ENCODE measurements at regions not wholly inside any gene's neighbourhood (a gene's known extent, or its start where the extent isn't known, plus 50 kb on each side); places are given as distances from the start of the nearest gene placed in this dataset.

DNA sequence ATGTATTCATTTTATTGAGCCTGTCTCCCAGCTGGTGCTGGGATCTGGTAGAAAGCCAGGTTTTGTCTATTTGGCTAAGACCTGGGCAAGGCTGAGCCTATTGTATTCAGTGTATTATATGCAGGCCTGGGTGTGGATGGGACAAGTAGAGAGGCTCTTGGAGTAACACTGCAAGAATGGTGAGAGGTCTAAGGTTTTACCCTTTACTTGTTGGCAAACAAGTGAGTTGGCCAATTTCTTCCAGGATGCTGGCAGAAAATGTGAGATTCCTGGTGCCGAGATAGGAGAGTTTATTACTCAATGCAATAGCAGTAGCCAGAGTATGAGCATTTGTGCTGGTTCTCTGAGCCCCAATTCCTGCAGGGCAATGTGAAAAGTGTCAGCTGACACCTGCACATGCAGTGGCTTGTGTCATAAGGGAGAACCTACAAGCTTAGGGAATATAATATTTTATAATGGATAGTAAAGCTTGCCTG, 141.7 kb upstream of the PRLR start:
- no peak for DNase-seq
- no peaks in the 10 kb centered on the region for H3K9me3 Mint-ChIP-seq
- no peak overlapping the region for H3K27ac Mint-ChIP-seq
- H3K4me3 Mint-ChIP-seq = no peak overlapping the region
- H3K27me3 Mint-ChIP-seq = peaks cover 11% of the 10 kb centered on the region
- no peaks in the 10 kb centered on the region for H3K36me3 Mint-ChIP-seq (ENCODE audit: low read depth)
- H3K4me1 Mint-ChIP-seq (ENCODE audit: low read depth) = no peaks in the 10 kb centered on the region

DNA sequence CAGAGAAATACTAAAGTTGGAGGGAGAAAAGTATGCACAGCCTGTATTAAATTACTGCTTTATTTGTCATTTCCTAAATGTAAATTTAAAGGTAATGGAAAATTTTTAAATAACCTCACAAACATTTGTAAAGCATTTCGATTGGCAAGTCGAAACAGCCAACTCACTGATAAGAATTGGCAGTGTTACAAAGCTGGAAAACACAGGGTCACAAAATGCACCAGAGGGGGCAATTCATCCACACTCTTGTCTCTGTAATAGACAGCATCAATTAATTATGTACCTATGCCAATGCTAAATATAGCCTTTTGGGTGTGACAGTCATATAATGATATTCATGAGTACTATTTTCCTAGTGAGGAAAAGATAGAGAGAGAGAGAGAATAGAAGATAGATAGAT, 140.6 kb upstream of the PRLR start:
- DNase-seq = no peak
- no peak overlapping the region for H3K4me3 Mint-ChIP-seq
- H3K27me3 Mint-ChIP-seq = peaks cover 11% of the 10 kb centered on the region
- no peak overlapping the region for H3K27ac Mint-ChIP-seq
- H3K9me3 Mint-ChIP-seq = no peaks in the 10 kb centered on the region
- no peaks in the 10 kb centered on the region for H3K36me3 Mint-ChIP-seq (ENCODE audit: low read depth)
- H3K4me1 Mint-ChIP-seq (ENCODE audit: low read depth) = no peaks in the 10 kb centered on the region

GRCh38 chr5:35369965-35370790, 139.9 kb upstream of the PRLR start:
- Mint-ChIP-seq H3K36me3 (ENCODE audit: low read depth) (no peaks in the 10 kb centered on the region), H3K27ac (no peak overlapping the region), H3K27me3 (peaks cover 11% of the 10 kb centered on the region), H3K4me1 (ENCODE audit: low read depth) (no peaks in the 10 kb centered on the region), H3K9me3 (no peaks in the 10 kb centered on the region), H3K4me3 (no peak overlapping the region)
- DNase-seq = no peak

GRCh38 chr5:35367526-35367925, 137.2 kb upstream of the PRLR start:
- Mint-ChIP-seq H3K27ac (no peak overlapping the region), H3K4me1 (ENCODE audit: low read depth) (no peaks in the 10 kb centered on the region)

GRCh38 chr5:35365758-35366157, 135.5 kb upstream of the PRLR start:
- no peak for DNase-seq
- Mint-ChIP-seq H3K4me1 (ENCODE audit: low read depth) (peaks cover under 1% of the 10 kb centered on the region), H3K9me3 (no peaks in the 10 kb centered on the region), H3K27ac (no peak overlapping the region), H3K36me3 (ENCODE audit: low read depth) (no peaks in the 10 kb centered on the region), H3K4me3 (no peak overlapping the region), H3K27me3 (peaks cover 18% of the 10 kb centered on the region)

More at GRCh38 chr5:35367526-35367925, 137.2 kb upstream of the PRLR start:
- Mint-ChIP-seq H3K36me3 (ENCODE audit: low read depth) (no peaks in the 10 kb centered on the region), H3K4me3 (no peak overlapping the region), H3K9me3 (no peaks in the 10 kb centered on the region), H3K27me3 (peaks cover 10% of the 10 kb centered on the region)
- DNase-seq = no peak

- Mint-ChIP-seq H3K4me1 (ENCODE audit: low read depth) (peaks cover 3% of the 10 kb centered on the region), H3K27me3 (peaks cover 19% of the 10 kb centered on the region), H3K27ac (no peak overlapping the region), H3K9me3 (no peaks in the 10 kb centered on the region), H3K4me3 (no peak overlapping the region), H3K36me3 (ENCODE audit: low read depth) (no peaks in the 10 kb centered on the region)
- DNase-seq = no peak
Observed at GRCh38 chr5:35364350-35364749, 134.1 kb upstream of the PRLR start.

DNA sequence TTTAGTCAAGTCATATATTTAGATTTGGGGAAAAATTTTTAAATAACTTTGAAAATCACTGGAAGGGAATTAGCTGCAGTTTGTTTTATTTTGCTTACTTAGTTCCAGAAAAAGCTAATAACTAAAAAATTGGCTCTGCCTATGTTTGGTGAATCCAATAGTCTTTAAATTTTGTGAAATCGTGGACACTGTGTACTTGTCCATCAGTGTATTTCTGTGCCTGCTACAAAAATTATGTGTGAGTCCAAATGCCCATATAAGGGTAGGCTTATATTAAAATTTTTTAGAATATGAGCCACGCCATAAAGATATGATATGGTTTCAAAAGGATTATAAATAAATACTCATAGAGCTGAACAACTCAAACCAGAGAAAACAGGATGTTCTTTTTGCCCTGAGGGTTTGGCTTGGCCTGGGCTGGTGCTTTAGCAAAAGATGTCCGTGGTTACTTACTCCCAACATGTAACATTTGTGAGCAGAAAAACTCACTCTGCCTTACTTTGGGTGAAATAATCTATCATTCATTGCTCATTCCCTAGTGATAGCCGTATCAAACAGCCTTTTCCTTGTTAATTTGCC, 133.2 kb upstream of the PRLR start:
- DNase-seq = no peak
- H3K4me3 Mint-ChIP-seq = no peak overlapping the region
- peaks cover 3% of the 10 kb centered on the region for H3K4me1 Mint-ChIP-seq (ENCODE audit: low read depth)
- peaks cover 19% of the 10 kb centered on the region for H3K27me3 Mint-ChIP-seq
- H3K27ac Mint-ChIP-seq = no peak overlapping the region
- no peaks in the 10 kb centered on the region for H3K9me3 Mint-ChIP-seq
- no peaks in the 10 kb centered on the region for H3K36me3 Mint-ChIP-seq (ENCODE audit: low read depth)

GRCh38 chr5:35362772-35363171, 132.5 kb upstream of the PRLR start:
- peaks cover 3% of the 10 kb centered on the region for H3K4me1 Mint-ChIP-seq (ENCODE audit: low read depth)

GRCh38 chr5:35360671-35361070, 130.4 kb upstream of the PRLR start:
- Mint-ChIP-seq H3K9me3 (no peaks in the 10 kb centered on the region), H3K27ac (no peak overlapping the region), H3K4me3 (no peak overlapping the region), H3K4me1 (ENCODE audit: low read depth) (peaks cover 3% of the 10 kb centered on the region), H3K36me3 (ENCODE audit: low read depth) (no peaks in the 10 kb centered on the region), H3K27me3 (peaks cover 22% of the 10 kb centered on the region)
- no peak for DNase-seq

More at GRCh38 chr5:35362772-35363171, 132.5 kb upstream of the PRLR start:
- no peak overlapping the region for H3K27ac Mint-ChIP-seq
- DNase-seq = no peak
- H3K36me3 Mint-ChIP-seq (ENCODE audit: low read depth) = no peaks in the 10 kb centered on the region
- H3K9me3 Mint-ChIP-seq = no peaks in the 10 kb centered on the region
- H3K27me3 Mint-ChIP-seq = peaks cover 19% of the 10 kb centered on the region
- H3K4me3 Mint-ChIP-seq = no peak overlapping the region

DNA sequence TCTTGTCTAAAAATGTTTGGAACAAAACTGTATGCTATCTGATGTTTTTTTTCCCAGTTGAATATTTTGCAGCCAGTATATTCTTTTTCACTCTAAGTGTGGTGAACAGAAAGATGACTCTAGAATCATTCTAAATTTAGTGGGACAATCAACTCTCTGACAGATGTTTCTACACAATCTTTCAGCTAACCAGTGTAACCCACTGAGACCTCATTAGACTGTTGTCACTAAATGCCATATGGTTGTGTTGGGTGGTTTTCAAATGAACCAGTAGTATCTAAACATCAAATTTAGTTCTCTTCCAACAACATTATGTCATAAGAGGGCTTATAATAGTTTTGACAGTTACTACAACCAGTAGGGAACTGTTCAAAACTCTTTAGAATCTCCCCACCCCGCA, 129.6 kb upstream of the PRLR start:
- H3K9me3 Mint-ChIP-seq = no peaks in the 10 kb centered on the region
- no peaks in the 10 kb centered on the region for H3K36me3 Mint-ChIP-seq (ENCODE audit: low read depth)
- H3K4me1 Mint-ChIP-seq (ENCODE audit: low read depth) = peaks cover 3% of the 10 kb centered on the region
- no peak overlapping the region for H3K27ac Mint-ChIP-seq
- H3K27me3 Mint-ChIP-seq = peaks cover 24% of the 10 kb centered on the region
- no peak for DNase-seq
- no peak overlapping the region for H3K4me3 Mint-ChIP-seq

DNA sequence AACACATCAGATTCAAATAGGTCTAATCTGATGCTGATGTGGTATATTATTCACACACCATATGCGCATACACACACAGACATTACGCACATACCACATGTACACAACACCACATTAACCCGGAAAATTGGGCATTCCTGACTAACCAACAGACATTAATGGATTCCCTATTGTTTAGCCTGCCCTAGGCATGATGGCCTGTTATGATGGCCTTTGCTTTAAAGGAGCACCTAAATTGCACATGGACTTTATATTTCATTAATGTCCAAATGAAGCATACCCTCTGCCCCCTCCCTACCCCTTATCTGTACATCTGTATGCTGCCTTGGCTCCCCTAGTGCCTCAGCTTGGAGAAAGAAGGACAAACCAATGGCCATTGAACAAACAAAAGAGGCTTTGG, 127.7 kb upstream of the PRLR start:
- H3K27me3 Mint-ChIP-seq = peaks cover 21% of the 10 kb centered on the region
- no peak overlapping the region for H3K4me3 Mint-ChIP-seq
- no peaks in the 10 kb centered on the region for H3K9me3 Mint-ChIP-seq
- H3K27ac Mint-ChIP-seq = no peak overlapping the region
- no peak for DNase-seq
- no peaks in the 10 kb centered on the region for H3K36me3 Mint-ChIP-seq (ENCODE audit: low read depth)
- H3K4me1 Mint-ChIP-seq (ENCODE audit: low read depth) = peaks cover 3% of the 10 kb centered on the region

DNA sequence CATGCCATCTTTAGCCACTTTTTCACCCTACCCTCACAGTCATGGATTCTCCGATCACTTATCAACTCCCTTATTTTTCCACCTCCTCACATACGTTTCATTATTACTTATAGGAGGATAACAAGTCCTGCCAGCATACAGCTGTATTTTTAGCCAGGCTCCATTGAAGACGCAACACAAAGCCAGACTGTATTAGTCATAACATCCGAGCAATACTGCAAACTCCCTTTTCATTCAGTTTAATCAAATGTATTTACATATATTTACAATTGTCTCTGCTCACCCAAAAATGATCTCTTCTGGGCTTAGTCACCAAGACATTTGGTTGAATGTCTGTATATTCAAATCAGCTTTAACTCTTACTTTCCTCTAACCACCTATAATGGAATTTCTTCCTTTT, 126.4 kb upstream of the PRLR start:
- Mint-ChIP-seq H3K27ac (no peak overlapping the region), H3K4me3 (no peak overlapping the region), H3K27me3 (peaks cover 15% of the 10 kb centered on the region), H3K9me3 (peaks cover 8% of the 10 kb centered on the region), H3K4me1 (ENCODE audit: low read depth) (peaks cover 3% of the 10 kb centered on the region), H3K36me3 (ENCODE audit: low read depth) (no peaks in the 10 kb centered on the region)
- no peak for DNase-seq

GRCh38 chr5:35354751-35355150, 124.5 kb upstream of the PRLR start:
- Mint-ChIP-seq H3K4me3 (no peak overlapping the region), H3K27ac (no peak overlapping the region), H3K4me1 (ENCODE audit: low read depth) (no peaks in the 10 kb centered on the region), H3K27me3 (peaks cover 6% of the 10 kb centered on the region), H3K36me3 (ENCODE audit: low read depth) (no peaks in the 10 kb centered on the region), H3K9me3 (peaks cover 17% of the 10 kb centered on the region)
- DNase-seq = no peak

- no peak for DNase-seq
- H3K9me3 Mint-ChIP-seq = peaks cover 6% of the 10 kb centered on the region
- H3K4me1 Mint-ChIP-seq (ENCODE audit: low read depth) = no peaks in the 10 kb centered on the region
- peaks cover 3% of the 10 kb centered on the region for H3K27me3 Mint-ChIP-seq
- no peaks in the 10 kb centered on the region for H3K36me3 Mint-ChIP-seq (ENCODE audit: low read depth)
- H3K4me3 Mint-ChIP-seq = no peak overlapping the region
- no peak overlapping the region for H3K27ac Mint-ChIP-seq
Observed at GRCh38 chr5:35345222-35345621, 114.9 kb upstream of the PRLR start.

- no peak overlapping the region for H3K27ac Mint-ChIP-seq
- H3K4me1 Mint-ChIP-seq (ENCODE audit: low read depth) = no peaks in the 10 kb centered on the region
- no peaks in the 10 kb centered on the region for H3K36me3 Mint-ChIP-seq (ENCODE audit: low read depth)
- H3K27me3 Mint-ChIP-seq = peaks cover 7% of the 10 kb centered on the region
- no peak overlapping the region for H3K4me3 Mint-ChIP-seq
- DNase-seq = no peak
- peaks cover 3% of the 10 kb centered on the region for H3K9me3 Mint-ChIP-seq
Observed at GRCh38 chr5:35342664-35343063, 112.4 kb upstream of the PRLR start.

Measured in activated T-cell treated with anti-CD3 and anti-CD28 coated beads, Interleukin-2, amount 50 U/mL, for 24 hours (primary cell).